ENCODE measurements at regions not wholly inside any gene's neighbourhood (a gene's known extent, or its start where the extent isn't known, plus 50 kb on each side); places are given as distances from the start of the nearest gene placed in this dataset.

GRCh38 chr10:78980354-78980753, 88.4 kb upstream of the ZMIZ1 start:
- TF ChIP-seq, protein P1, sequence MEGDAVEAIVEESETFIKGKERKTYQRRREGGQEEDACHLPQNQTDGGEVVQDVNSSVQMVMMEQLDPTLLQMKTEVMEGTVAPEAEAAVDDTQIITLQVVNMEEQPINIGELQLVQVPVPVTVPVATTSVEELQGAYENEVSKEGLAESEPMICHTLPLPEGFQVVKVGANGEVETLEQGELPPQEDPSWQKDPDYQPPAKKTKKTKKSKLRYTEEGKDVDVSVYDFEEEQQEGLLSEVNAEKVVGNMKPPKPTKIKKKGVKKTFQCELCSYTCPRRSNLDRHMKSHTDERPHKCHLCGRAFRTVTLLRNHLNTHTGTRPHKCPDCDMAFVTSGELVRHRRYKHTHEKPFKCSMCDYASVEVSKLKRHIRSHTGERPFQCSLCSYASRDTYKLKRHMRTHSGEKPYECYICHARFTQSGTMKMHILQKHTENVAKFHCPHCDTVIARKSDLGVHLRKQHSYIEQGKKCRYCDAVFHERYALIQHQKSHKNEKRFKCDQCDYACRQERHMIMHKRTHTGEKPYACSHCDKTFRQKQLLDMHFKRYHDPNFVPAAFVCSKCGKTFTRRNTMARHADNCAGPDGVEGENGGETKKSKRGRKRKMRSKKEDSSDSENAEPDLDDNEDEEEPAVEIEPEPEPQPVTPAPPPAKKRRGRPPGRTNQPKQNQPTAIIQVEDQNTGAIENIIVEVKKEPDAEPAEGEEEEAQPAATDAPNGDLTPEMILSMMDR (IDR thresholded peaks at IDR 0.05) = no peak
- TF ChIP-seq POLR2A (IDR thresholded peaks at IDR 0.05) = no peak
- no peak for TF ChIP-seq EP300 (IDR thresholded peaks at IDR 0.05)

Measured in tibial nerve (tissue), 4 donors.